ENCODE measurements at regions not wholly inside any gene's neighbourhood (a gene's known extent, or its start where the extent isn't known, plus 50 kb on each side); places are given as distances from the start of the nearest gene placed in this dataset.
"Not testable (repeated sequence)": the region's sequence is repeated elsewhere in the genome, so short reads cannot be mapped to it uniquely, and the experiment has no call there.

- no peak overlapping the region for H3K27ac ChIP-seq
- no peak for DNase-seq (ENCODE audit: low spot score)
- POLR2A ChIA-PET (ENCODE audit: low non-redundant PET): no interaction called here
Measured at GRCh38 chr5:103393101-103393754, 134.7 kb downstream of the MACIR start.

GRCh38 chr5:103391659-103392058 lies 133.1 kb downstream of the MACIR start:
- H3K27ac ChIP-seq: no peak overlapping the region
- DNase-seq (ENCODE audit: low spot score): no peak
- TF ChIP-seq CTCF (conservative IDR thresholded peaks at IDR 0.05; ENCODE audit: low read depth): no peak
- ChIA-PET CTCF (no interaction called here), POLR2A (ENCODE audit: low non-redundant PET) (no interaction called here)

More at GRCh38 chr5:103393101-103393754, 134.7 kb downstream of the MACIR start:
- TF ChIP-seq CTCF (conservative IDR thresholded peaks at IDR 0.05; ENCODE audit: low read depth): no peak
- CTCF ChIA-PET: interaction anchor here (0.6 to 0.7 kb wide), 2 partner anchors 690 to 1181 kb away, joined by 3 to 5 read pairs; no protein-coding TSS in a partner anchor

- ChIA-PET POLR2A (ENCODE audit: low non-redundant PET) (no interaction called here), CTCF (no interaction called here)
- no peak for TF ChIP-seq CTCF (conservative IDR thresholded peaks at IDR 0.05; ENCODE audit: low read depth)
Measured at GRCh38 chr5:103389846-103390245, 131.3 kb downstream of the MACIR start.

GRCh38 chr5:103389357-103389756 lies 130.8 kb downstream of the MACIR start:
- H3K27ac ChIP-seq: no peak overlapping the region
- TF ChIP-seq CTCF (conservative IDR thresholded peaks at IDR 0.05; ENCODE audit: low read depth): no peak
- no peak for DNase-seq (ENCODE audit: low spot score)
- ChIA-PET CTCF (interaction anchor here (0.6 kb wide), 1 partner anchor 192 kb away, joined by 3 read pairs; no protein-coding TSS in a partner anchor), POLR2A (ENCODE audit: low non-redundant PET) (no interaction called here)

More at GRCh38 chr5:103389846-103390245, 131.3 kb downstream of the MACIR start:
- DNase-seq (ENCODE audit: low spot score): no peak
- no peak overlapping the region for H3K27ac ChIP-seq

GRCh38 chr5:103385722-103386121 lies 127.2 kb downstream of the MACIR start:
- ChIA-PET CTCF (no interaction called here), POLR2A (ENCODE audit: low non-redundant PET) (no interaction called here)
- no peak for DNase-seq (ENCODE audit: low spot score)
- no peak for TF ChIP-seq CTCF (conservative IDR thresholded peaks at IDR 0.05; ENCODE audit: low read depth)
- H3K27ac ChIP-seq: no peak overlapping the region

GRCh38 chr5:103377638-103378037 lies 119.1 kb downstream of the MACIR start:
- POLR2A ChIA-PET (ENCODE audit: low non-redundant PET); DNase-seq (ENCODE audit: low spot score); H3K27ac ChIP-seq: not testable (repeated sequence)
- CTCF ChIA-PET: interaction anchor here (0.7 kb wide), 1 partner anchor 314 kb away, joined by 3 read pairs; no protein-coding TSS in a partner anchor

GRCh38 chr5:103375863-103376591 lies 117.5 kb downstream of the MACIR start:
- CTCF ChIA-PET: no interaction called here
- POLR2A ChIA-PET (ENCODE audit: low non-redundant PET): no interaction called here
- H3K27ac ChIP-seq: no peak overlapping the region
- no peak for DNase-seq (ENCODE audit: low spot score)
- TF ChIP-seq CTCF (conservative IDR thresholded peaks at IDR 0.05; ENCODE audit: low read depth): no peak

All from RWPE1 (cell line).